GM18868 (cell line): ENCODE measurements at regions not wholly inside any gene's neighbourhood (a gene's known extent, or its start where the extent isn't known, plus 50 kb on each side); places are given as distances from the start of the nearest gene placed in this dataset.
A peak's percentile ranks its signal among the peaks of the same experiment; 100 is the strongest.

ENCODE experiments used
- ATAC-seq: cut with Tn5 transposase; IDR thresholded peaks from one replicate; pipeline ENCODE4 v1.9.1; 2021; ENCODE audit warnings: mild to moderate bottlenecking, moderate library complexity; ENCODE audit not compliant: unreplicated experiment

- no peak for ATAC-seq
These were observed 318.5 kb upstream of the CWC22 start for GRCh38 chr2:180325416-180326120.

- ATAC-seq: no peak
These were observed 317.1 kb upstream of the CWC22 start for GRCh38 chr2:180324182-180324581.

GRCh38 chr2:180322781-180323180 is 315.7 kb upstream of the CWC22 start:
- no peak for ATAC-seq

GRCh38 chr2:180319586-180320405 is 312.7 kb upstream of the CWC22 start:
- peak; percentile 98 for ATAC-seq

- no peak for ATAC-seq
These were observed 307.0 kb upstream of the CWC22 start for GRCh38 chr2:180314086-180314485.

- ATAC-seq: no peak
These were observed 305.4 kb upstream of the CWC22 start for GRCh38 chr2:180312542-180312941.

GRCh38 chr2:180307096-180307495 is 300.0 kb upstream of the CWC22 start:
- ATAC-seq: no peak

- ATAC-seq: no peak
These were observed 299.2 kb upstream of the CWC22 start for GRCh38 chr2:180306346-180306745.

GRCh38 chr2:180291552-180292421 is 284.7 kb upstream of the CWC22 start:
- ATAC-seq: no peak

- ATAC-seq: no peak
These were observed 284.0 kb upstream of the CWC22 start for GRCh38 chr2:180291060-180291459.

GRCh38 chr2:180289627-180290026 is 282.5 kb upstream of the CWC22 start:
- no peak for ATAC-seq

- ATAC-seq: no peak
These were observed 272.5 kb upstream of the CWC22 start for GRCh38 chr2:180279581-180279980.

- no peak for ATAC-seq
These were observed 269.6 kb upstream of the CWC22 start for GRCh38 chr2:180276733-180277132.

- ATAC-seq: no peak
These were observed 260.9 kb upstream of the CWC22 start for GRCh38 chr2:180268006-180268405.

GRCh38 chr2:180261976-180262375 is 254.9 kb upstream of the CWC22 start:
- ATAC-seq: no peak

GRCh38 chr2:180258579-180258978 is 251.5 kb upstream of the CWC22 start:
- no peak for ATAC-seq

- ATAC-seq: no peak
These were observed 251.0 kb upstream of the CWC22 start for GRCh38 chr2:180258041-180258537.

GRCh38 chr2:180257247-180257646 is 250.2 kb upstream of the CWC22 start:
- no peak for ATAC-seq

GRCh38 chr2:180255981-180256380 is 248.9 kb upstream of the CWC22 start:
- no peak for ATAC-seq

- no peak for ATAC-seq
These were observed 247.8 kb upstream of the CWC22 start for GRCh38 chr2:180254872-180255271.

GRCh38 chr2:180247658-180248057 is 240.6 kb upstream of the CWC22 start:
- no peak for ATAC-seq
